HEK293 (cell line): ENCODE measurements at regions not wholly inside any gene's neighbourhood (a gene's known extent, or its start where the extent isn't known, plus 50 kb on each side); places are given as distances from the start of the nearest gene placed in this dataset.

Experiments used
- GFI1B ChIP-seq: fragments of 450-650 bp; formaldehyde crosslinking; IDR thresholded peaks from 2 replicates; pipeline ENCODE4 v1.5.1; 2016; ENCODE audit warnings: missing biosample characterization, missing genetic modification characterization
- GLI2 ChIP-seq: fragments of 450-650 bp; formaldehyde crosslinking; IDR thresholded peaks from 2 replicates; pipeline ENCODE4; 2017; ENCODE audit warnings: missing biosample characterization, missing genetic modification characterization, low read depth, borderline replicate concordance
- KLF1 ChIP-seq: fragments of 450-650 bp; formaldehyde crosslinking; IDR thresholded peaks from 2 replicates; pipeline ENCODE4 v1.5.1; 2016; ENCODE audit warnings: missing biosample characterization, missing genetic modification characterization
- KLF16 ChIP-seq: fragments of 450-650 bp; formaldehyde crosslinking; IDR thresholded peaks from 2 replicates; pipeline ENCODE4 v1.5.1; 2017; ENCODE audit warnings: missing biosample characterization, missing genetic modification characterization
- PRDM1 ChIP-seq: fragments of 450-650 bp; formaldehyde crosslinking; IDR thresholded peaks from 2 replicates; pipeline ENCODE4; 2016; ENCODE audit warnings: missing biosample characterization, missing genetic modification characterization
- SETDB1 ChIP-seq: IDR thresholded peaks from one replicate; pipeline ENCODE4 v1.6.1; 2017; ENCODE audit warnings: mild to moderate bottlenecking, low read length, moderate library complexity, mixed read lengths; ENCODE audit not compliant: insufficient read length
- ZBTB20 ChIP-seq: fragments of 450-650 bp; formaldehyde crosslinking; IDR thresholded peaks from 2 replicates; pipeline ENCODE4 v1.5.1; 2016; ENCODE audit warnings: missing biosample characterization, missing genetic modification characterization
- ZNF114 ChIP-seq: fragments of 450-650 bp; formaldehyde crosslinking; IDR thresholded peaks from 2 replicates; pipeline ENCODE4 v1.5.0; 2017; ENCODE audit warnings: missing biosample characterization, missing genetic modification characterization
- ZNF223 ChIP-seq: fragments of 450-650 bp; formaldehyde crosslinking; IDR thresholded peaks from 2 replicates; pipeline ENCODE4 v1.5.1; 2016; ENCODE audit warnings: missing biosample characterization, missing genetic modification characterization
- ZNF792 ChIP-seq: fragments of 450-650 bp; formaldehyde crosslinking; IDR thresholded peaks from 2 replicates; pipeline ENCODE4 v1.5.1; 2016; ENCODE audit warnings: missing biosample characterization, missing genetic modification characterization
- ZXDB ChIP-seq: fragments of 450-650 bp; formaldehyde crosslinking; IDR thresholded peaks from 2 replicates; pipeline ENCODE4 v1.5.1; 2016; ENCODE audit warnings: missing biosample characterization, missing genetic modification characterization
- TF ChIP-seq, protein P1 (sequence below): fragments of 450-650 bp; formaldehyde crosslinking; IDR thresholded peaks from 2 replicates; pipeline ENCODE4 v1.5.1; 2016; ENCODE audit warnings: missing biosample characterization, missing genetic modification characterization
- TF ChIP-seq, protein P2 (sequence below): fragments of 450-650 bp; formaldehyde crosslinking; IDR thresholded peaks from 2 replicates; pipeline ENCODE4 v1.5.1; 2016; ENCODE audit warnings: missing biosample characterization, missing genetic modification characterization, low read depth
- TF ChIP-seq, protein P3 (sequence below): fragments of 450-650 bp; formaldehyde crosslinking; IDR thresholded peaks from 2 replicates; pipeline ENCODE4; 2016; ENCODE audit warnings: missing biosample characterization, missing genetic modification characterization

DNA sequence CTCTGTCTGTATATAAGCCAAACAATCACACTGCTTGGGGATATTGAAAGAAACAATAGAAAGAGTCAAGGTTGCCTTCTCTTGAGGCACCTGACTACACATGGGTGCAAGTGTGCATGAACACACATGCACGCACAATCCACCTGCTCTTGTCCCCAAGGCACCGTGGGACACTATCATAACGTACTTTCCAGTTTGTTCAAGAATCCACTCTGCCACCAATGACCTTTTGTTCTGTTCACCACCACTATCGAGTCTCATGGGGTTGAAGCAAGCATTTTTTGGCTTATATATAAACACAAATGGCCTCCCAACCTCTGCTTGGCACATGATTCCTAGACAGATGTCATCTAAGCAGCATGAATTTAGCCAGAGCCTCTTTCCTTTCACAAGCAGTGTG is 365.4 kb downstream of the EMP1 start:
- TF ChIP-seq, protein P1, sequence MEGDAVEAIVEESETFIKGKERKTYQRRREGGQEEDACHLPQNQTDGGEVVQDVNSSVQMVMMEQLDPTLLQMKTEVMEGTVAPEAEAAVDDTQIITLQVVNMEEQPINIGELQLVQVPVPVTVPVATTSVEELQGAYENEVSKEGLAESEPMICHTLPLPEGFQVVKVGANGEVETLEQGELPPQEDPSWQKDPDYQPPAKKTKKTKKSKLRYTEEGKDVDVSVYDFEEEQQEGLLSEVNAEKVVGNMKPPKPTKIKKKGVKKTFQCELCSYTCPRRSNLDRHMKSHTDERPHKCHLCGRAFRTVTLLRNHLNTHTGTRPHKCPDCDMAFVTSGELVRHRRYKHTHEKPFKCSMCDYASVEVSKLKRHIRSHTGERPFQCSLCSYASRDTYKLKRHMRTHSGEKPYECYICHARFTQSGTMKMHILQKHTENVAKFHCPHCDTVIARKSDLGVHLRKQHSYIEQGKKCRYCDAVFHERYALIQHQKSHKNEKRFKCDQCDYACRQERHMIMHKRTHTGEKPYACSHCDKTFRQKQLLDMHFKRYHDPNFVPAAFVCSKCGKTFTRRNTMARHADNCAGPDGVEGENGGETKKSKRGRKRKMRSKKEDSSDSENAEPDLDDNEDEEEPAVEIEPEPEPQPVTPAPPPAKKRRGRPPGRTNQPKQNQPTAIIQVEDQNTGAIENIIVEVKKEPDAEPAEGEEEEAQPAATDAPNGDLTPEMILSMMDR = no peak
- TF ChIP-seq ZXDB (tag by site-specific recombination) (no peak), KLF16 (tag by site-specific recombination) (no peak), ZNF792 (no peak), GFI1B (tag by site-specific recombination) (no peak), PRDM1 (tag by site-specific recombination) (no peak), GLI2 (no peak), ZNF223 (tag by site-specific recombination) (no peak), SETDB1 (no peak), KLF1 (tag by site-specific recombination) (no peak), ZBTB20 (no peak), ZNF114 (tag by site-specific recombination) (no peak)
- TF ChIP-seq, protein P2, sequence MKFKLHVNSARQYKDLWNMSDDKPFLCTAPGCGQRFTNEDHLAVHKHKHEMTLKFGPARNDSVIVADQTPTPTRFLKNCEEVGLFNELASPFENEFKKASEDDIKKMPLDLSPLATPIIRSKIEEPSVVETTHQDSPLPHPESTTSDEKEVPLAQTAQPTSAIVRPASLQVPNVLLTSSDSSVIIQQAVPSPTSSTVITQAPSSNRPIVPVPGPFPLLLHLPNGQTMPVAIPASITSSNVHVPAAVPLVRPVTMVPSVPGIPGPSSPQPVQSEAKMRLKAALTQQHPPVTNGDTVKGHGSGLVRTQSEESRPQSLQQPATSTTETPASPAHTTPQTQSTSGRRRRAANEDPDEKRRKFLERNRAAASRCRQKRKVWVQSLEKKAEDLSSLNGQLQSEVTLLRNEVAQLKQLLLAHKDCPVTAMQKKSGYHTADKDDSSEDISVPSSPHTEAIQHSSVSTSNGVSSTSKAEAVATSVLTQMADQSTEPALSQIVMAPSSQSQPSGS (tag by site-specific recombination) = no peak
- TF ChIP-seq, protein P3, sequence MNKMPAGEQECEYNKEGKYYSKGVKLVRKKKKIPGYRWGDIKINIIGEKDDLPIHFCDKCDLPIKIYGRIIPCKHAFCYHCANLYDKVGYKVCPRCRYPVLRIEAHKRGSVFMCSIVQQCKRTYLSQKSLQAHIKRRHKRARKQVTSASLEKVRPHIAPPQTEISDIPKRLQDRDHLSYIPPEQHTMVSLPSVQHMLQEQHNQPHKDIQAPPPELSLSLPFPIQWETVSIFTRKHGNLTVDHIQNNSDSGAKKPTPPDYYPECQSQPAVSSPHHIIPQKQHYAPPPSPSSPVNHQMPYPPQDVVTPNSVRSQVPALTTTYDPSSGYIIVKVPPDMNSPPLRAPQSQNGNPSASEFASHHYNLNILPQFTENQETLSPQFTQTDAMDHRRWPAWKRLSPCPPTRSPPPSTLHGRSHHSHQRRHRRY = no peak
